Heart left ventricle (tissue), 13 donors: ENCODE measurements at regions not wholly inside any gene's neighbourhood (a gene's known extent, or its start where the extent isn't known, plus 50 kb on each side); places are given as distances from the start of the nearest gene placed in this dataset.

Experiments
- CTCF ChIP-seq, 12 donors: fragments of 200-600 bp; sonication (generic) in 4 of 12; IDR thresholded peaks; one replicate each; pipeline versions ENCODE4 v1.5.0 to v1.8.0; 2018 to 2022; ENCODE audit warnings: antibody characterized with exemption in 12 of 12, mild to moderate bottlenecking in 5 of 12
- POLR2A ChIP-seq, 2 donors: fragments of 450-650 bp; IDR thresholded peaks; one replicate each; pipeline ENCODE4 v1.6.1; 2017; ENCODE audit warnings: antibody characterized with exemption in 2 of 2, mild to moderate bottlenecking in 2 of 2, moderate library complexity in 2 of 2
- donor health status: ischemic (EF 13 %, LVEDD 7.1; RV severe dilation, severe dysfunction).
- donor health status: DM: no; HTN: yes; CAD: no.
- donor health status: DM: no; HTN: no; CAD: no.
- donor health status: ischemic (EF 25% LVEDD 6.9; RV normal size, moderate dysfunction).
- donor health status: ischemic (EF 25% LVEDD 5.7; RV mildly dilated, moderate dysfunction).
- donor health status: ischemic (EF 35%, LVEDD 5.7; RV mildly dilated, moderate dysfunction).
- donor health status: nonischemic (EF 11% LVEDD 7.7; RV severe dilation, severe dysfunction).
- donor health status: DM: yes; HTN: yes; CAD: no.
- donor health status: PGD.
- donor health status: ischemic (EF 29% LVEDD 5.4; RV normal size, mild dysfunction).
- donor health status: nonischemic (EF 23%, LVEDD 6.1; RV moderate dilation, normal function).

- TF ChIP-seq CTCF (IDR thresholded peaks at IDR 0.05) (no peak), POLR2A (IDR thresholded peaks at IDR 0.05) (no peak)
These were observed 119.2 kb upstream of the PITX1 start for GRCh38 chr5:135153259-135153658.
